SKM-1 (cell line): ENCODE measurements at regions not wholly inside any gene's neighbourhood (a gene's known extent, or its start where the extent isn't known, plus 50 kb on each side); places are given as distances from the start of the nearest gene placed in this dataset.

Experiments
- DNase-seq: peaks from one replicate; lab custom pipeline; 2025; ENCODE audit not compliant: unreplicated experiment; lab: John Stamatoyannopoulos, UW

- no peak for DNase-seq
These were observed 470.5 kb downstream of the RPS24 start for GRCh38 chr10:78504181-78504580.

- no peak for DNase-seq
These were observed 472.0 kb downstream of the RPS24 start for GRCh38 chr10:78505657-78506056.

- DNase-seq = no peak
These were observed 473.0 kb downstream of the RPS24 start for GRCh38 chr10:78506614-78507013.

GRCh38 chr10:78507510-78508160 lies 474.0 kb downstream of the RPS24 start:
- no peak for DNase-seq

- DNase-seq = no peak
These were observed 475.5 kb downstream of the RPS24 start for GRCh38 chr10:78508955-78509748.

- no peak for DNase-seq
These were observed 477.1 kb downstream of the RPS24 start for GRCh38 chr10:78510566-78511323.

- no peak for DNase-seq
These were observed 477.9 kb downstream of the RPS24 start for GRCh38 chr10:78511324-78512204.

- DNase-seq = no peak
These were observed 478.5 kb downstream of the RPS24 start for GRCh38 chr10:78512205-78512550.

- no peak for DNase-seq
These were observed 479.7 kb downstream of the RPS24 start for GRCh38 chr10:78513330-78513729.

GRCh38 chr10:78513986-78514385 lies 480.3 kb downstream of the RPS24 start:
- no peak for DNase-seq

GRCh38 chr10:78514459-78514858 lies 480.8 kb downstream of the RPS24 start:
- DNase-seq = no peak

GRCh38 chr10:78515038-78515872 lies 481.6 kb downstream of the RPS24 start:
- no peak for DNase-seq

- no peak for DNase-seq
These were observed 482.1 kb downstream of the RPS24 start for GRCh38 chr10:78515873-78516153.

- no peak for DNase-seq
These were observed 482.6 kb downstream of the RPS24 start for GRCh38 chr10:78516236-78516635.

- DNase-seq = no peak
These were observed 483.1 kb downstream of the RPS24 start for GRCh38 chr10:78516756-78517155.

GRCh38 chr10:78518224-78518623 lies 484.6 kb downstream of the RPS24 start:
- DNase-seq = no peak

GRCh38 chr10:78520737-78521430 lies 487.2 kb downstream of the RPS24 start:
- no peak for DNase-seq

GRCh38 chr10:78523453-78523852 lies 489.8 kb downstream of the RPS24 start:
- no peak for DNase-seq

GRCh38 chr10:78524342-78524741 lies 490.7 kb downstream of the RPS24 start:
- no peak for DNase-seq

- no peak for DNase-seq
These were observed 491.3 kb downstream of the RPS24 start for GRCh38 chr10:78524941-78525340.
